ENCODE measurements at regions not wholly inside any gene's neighbourhood (a gene's known extent, or its start where the extent isn't known, plus 50 kb on each side); places are given as distances from the start of the nearest gene placed in this dataset.
"Not testable (repeated sequence)": the region's sequence is repeated elsewhere in the genome, so short reads cannot be mapped to it uniquely, and the experiment has no call there.

DNA sequence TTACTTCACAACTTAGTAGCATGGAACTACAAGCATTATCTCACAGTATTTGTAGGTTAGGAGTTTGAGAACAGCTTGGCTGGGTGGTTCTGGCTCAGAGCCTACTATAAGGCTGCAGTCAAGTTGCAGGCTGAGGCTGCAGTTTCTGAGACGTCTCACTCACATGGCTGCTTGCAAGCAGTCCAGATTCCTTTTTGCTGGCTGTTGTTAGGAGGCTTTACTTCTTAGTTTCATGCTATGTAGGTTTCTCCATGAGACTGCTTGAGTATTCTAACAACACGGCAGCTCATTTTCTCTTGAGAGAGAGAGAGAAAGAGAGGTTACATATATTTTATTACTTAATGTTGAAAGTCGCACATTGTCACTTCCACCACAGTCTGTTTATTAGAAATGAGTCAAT, 1073.9 kb downstream of the NXPH1 start:
- H3K4me1 Mint-ChIP-seq (ENCODE audit: low read depth, unreplicated experiment) = peaks cover 9% of the 10 kb centered on the region
- Histone ChIP-seq H3K27me3 (ENCODE audit: insufficient read depth, low read length) (no peaks in the 10 kb centered on the region), H3K9me3 (ENCODE audit: insufficient read depth, low read depth, low read length) (no peaks in the 10 kb centered on the region), H3K9ac (ENCODE audit: low read length) (no peak overlapping the region), H3K36me3 (ENCODE audit: insufficient read depth, low read length) (no peaks in the 10 kb centered on the region), H3K79me2 (ENCODE audit: insufficient read depth, low read length) (no peaks in the 10 kb centered on the region), H3K4me3 (ENCODE audit: insufficient read depth, low read depth, low read length) (no peak overlapping the region), H3K4me1 (ENCODE audit: insufficient read depth, low read length) (no peaks in the 10 kb centered on the region), H3K4me2 (ENCODE audit: low read length) (peak overlapping the region; percentile 32), H4K20me1 (ENCODE audit: insufficient read depth, low read length) (no peaks in the 10 kb centered on the region), H3K27ac (ENCODE audit: low read depth, low read length) (no peak overlapping the region), H2AFZ (ENCODE audit: low read depth, low read length) (peak overlapping the region; percentile 55)
- peak overlapping the region; percentile 78 for H3K27ac Mint-ChIP-seq (ENCODE audit: unreplicated experiment)
- no peak overlapping the region for H3K4me3 Mint-ChIP-seq (ENCODE audit: unreplicated experiment)
- FAIRE-seq (no peak), DNase-seq (ENCODE audit: low read depth) (peak; percentile 56)
- TF ChIP-seq, protein P1, sequence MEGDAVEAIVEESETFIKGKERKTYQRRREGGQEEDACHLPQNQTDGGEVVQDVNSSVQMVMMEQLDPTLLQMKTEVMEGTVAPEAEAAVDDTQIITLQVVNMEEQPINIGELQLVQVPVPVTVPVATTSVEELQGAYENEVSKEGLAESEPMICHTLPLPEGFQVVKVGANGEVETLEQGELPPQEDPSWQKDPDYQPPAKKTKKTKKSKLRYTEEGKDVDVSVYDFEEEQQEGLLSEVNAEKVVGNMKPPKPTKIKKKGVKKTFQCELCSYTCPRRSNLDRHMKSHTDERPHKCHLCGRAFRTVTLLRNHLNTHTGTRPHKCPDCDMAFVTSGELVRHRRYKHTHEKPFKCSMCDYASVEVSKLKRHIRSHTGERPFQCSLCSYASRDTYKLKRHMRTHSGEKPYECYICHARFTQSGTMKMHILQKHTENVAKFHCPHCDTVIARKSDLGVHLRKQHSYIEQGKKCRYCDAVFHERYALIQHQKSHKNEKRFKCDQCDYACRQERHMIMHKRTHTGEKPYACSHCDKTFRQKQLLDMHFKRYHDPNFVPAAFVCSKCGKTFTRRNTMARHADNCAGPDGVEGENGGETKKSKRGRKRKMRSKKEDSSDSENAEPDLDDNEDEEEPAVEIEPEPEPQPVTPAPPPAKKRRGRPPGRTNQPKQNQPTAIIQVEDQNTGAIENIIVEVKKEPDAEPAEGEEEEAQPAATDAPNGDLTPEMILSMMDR (IDR thresholded peaks at IDR 0.05; ENCODE audit: insufficient read depth, low read depth, low read length) = no peak
- TF ChIP-seq EZH2 (IDR thresholded peaks at IDR 0.05; ENCODE audit: insufficient read depth, low read length) = no peak
- no peaks in the 10 kb centered on the region for H3K9me3 Mint-ChIP-seq (ENCODE audit: unreplicated experiment)
- no peaks in the 10 kb centered on the region for H3K36me3 Mint-ChIP-seq (ENCODE audit: low read depth, unreplicated experiment)
- H3K27me3 Mint-ChIP-seq (ENCODE audit: low read depth, unreplicated experiment) = no peaks in the 10 kb centered on the region

DNA sequence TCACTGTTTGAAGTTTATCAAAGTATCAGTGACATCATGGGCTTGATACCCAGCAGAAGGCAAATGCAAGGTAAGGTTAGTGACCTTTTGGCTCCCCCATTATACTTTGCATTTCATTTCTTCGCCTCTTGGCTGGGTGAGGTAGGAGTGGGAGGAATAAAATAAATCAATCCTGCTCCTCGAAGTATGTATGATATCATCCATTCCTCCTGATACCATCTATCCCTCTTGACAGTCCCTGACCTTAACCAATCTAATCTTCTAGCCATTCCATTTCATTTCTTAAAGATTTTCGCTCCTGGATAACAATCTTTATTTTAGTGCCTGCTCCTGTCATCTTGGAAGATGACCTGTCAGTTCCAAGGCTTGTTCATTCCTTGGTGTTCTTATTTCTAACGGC, 1083.3 kb downstream of the NXPH1 start:
- Mint-ChIP-seq H3K4me1 (ENCODE audit: low read depth, unreplicated experiment) (peaks cover 11% of the 10 kb centered on the region), H3K27ac (ENCODE audit: unreplicated experiment) (no peak overlapping the region), H3K4me3 (ENCODE audit: unreplicated experiment) (no peak overlapping the region), H3K9me3 (ENCODE audit: unreplicated experiment) (no peaks in the 10 kb centered on the region), H3K36me3 (ENCODE audit: low read depth, unreplicated experiment) (no peaks in the 10 kb centered on the region), H3K27me3 (ENCODE audit: low read depth, unreplicated experiment) (no peaks in the 10 kb centered on the region)
- no peak for DNase-seq (ENCODE audit: low read depth)
- Histone ChIP-seq H3K36me3 (ENCODE audit: insufficient read depth, low read length) (no peaks in the 10 kb centered on the region), H3K79me2 (ENCODE audit: insufficient read depth, low read length) (no peaks in the 10 kb centered on the region), H4K20me1 (ENCODE audit: insufficient read depth, low read length) (no peaks in the 10 kb centered on the region), H3K27ac (ENCODE audit: low read depth, low read length) (no peak overlapping the region), H3K9me3 (ENCODE audit: insufficient read depth, low read depth, low read length) (no peaks in the 10 kb centered on the region), H3K4me2 (ENCODE audit: low read length) (no peak overlapping the region), H3K27me3 (ENCODE audit: insufficient read depth, low read length) (no peaks in the 10 kb centered on the region), H3K4me1 (ENCODE audit: insufficient read depth, low read length) (no peaks in the 10 kb centered on the region), H3K4me3 (ENCODE audit: insufficient read depth, low read depth, low read length) (no peak overlapping the region), H3K9ac (ENCODE audit: low read length) (no peak overlapping the region), H2AFZ (ENCODE audit: low read depth, low read length) (no peak overlapping the region)
- TF ChIP-seq, protein P1 (IDR thresholded peaks at IDR 0.05; ENCODE audit: insufficient read depth, low read depth, low read length) = no peak
- no peak for TF ChIP-seq EZH2 (IDR thresholded peaks at IDR 0.05; ENCODE audit: insufficient read depth, low read length)
- no peak for FAIRE-seq

DNA sequence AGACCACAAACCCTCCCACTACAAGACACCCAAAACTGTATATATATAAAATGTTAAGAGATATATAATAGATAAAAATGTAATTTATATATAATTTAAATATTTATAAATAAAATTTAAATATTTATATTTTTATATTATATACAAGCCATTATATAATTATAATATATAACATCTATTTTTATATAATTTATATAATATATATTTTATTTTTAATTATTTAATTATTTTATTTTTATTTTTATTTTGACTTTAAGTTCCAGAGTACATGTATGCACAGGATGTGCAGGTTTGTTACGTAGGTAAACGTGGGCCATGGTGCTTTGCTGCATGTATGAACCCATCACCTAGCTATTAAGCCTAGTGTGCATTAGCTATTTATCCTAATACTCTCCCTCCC, 1090.2 kb downstream of the NXPH1 start:
- H3K36me3 ChIP-seq (ENCODE audit: insufficient read depth, low read length) = no peaks in the 10 kb centered on the region
- peaks cover 2% of the 10 kb centered on the region for H3K27me3 ChIP-seq (ENCODE audit: insufficient read depth, low read length)
- Mint-ChIP-seq H3K27me3 (ENCODE audit: low read depth, unreplicated experiment) (no peaks in the 10 kb centered on the region), H3K4me1 (ENCODE audit: low read depth, unreplicated experiment) (no peaks in the 10 kb centered on the region), H3K4me3 (ENCODE audit: unreplicated experiment) (no peak overlapping the region), H3K36me3 (ENCODE audit: low read depth, unreplicated experiment) (no peaks in the 10 kb centered on the region), H3K9me3 (ENCODE audit: unreplicated experiment) (no peaks in the 10 kb centered on the region), H3K27ac (ENCODE audit: unreplicated experiment) (no peak overlapping the region)
- no peaks in the 10 kb centered on the region for H3K9me3 ChIP-seq (ENCODE audit: insufficient read depth, low read depth, low read length)
- no peak overlapping the region for H3K4me3 ChIP-seq (ENCODE audit: insufficient read depth, low read depth, low read length)
- H3K4me1 ChIP-seq (ENCODE audit: insufficient read depth, low read length) = no peaks in the 10 kb centered on the region
- H3K4me2 ChIP-seq (ENCODE audit: low read length) = no peak overlapping the region
- no peaks in the 10 kb centered on the region for H3K79me2 ChIP-seq (ENCODE audit: insufficient read depth, low read length)
- no peak for DNase-seq (ENCODE audit: low read depth)
- no peak for FAIRE-seq
- no peak overlapping the region for H2AFZ ChIP-seq (ENCODE audit: low read depth, low read length)
- no peaks in the 10 kb centered on the region for H4K20me1 ChIP-seq (ENCODE audit: insufficient read depth, low read length)
- no peak for TF ChIP-seq EZH2 (IDR thresholded peaks at IDR 0.05; ENCODE audit: insufficient read depth, low read length)
- TF ChIP-seq, protein P1 (IDR thresholded peaks at IDR 0.05; ENCODE audit: insufficient read depth, low read depth, low read length) = no peak
- H3K9ac ChIP-seq (ENCODE audit: low read length) = no peak overlapping the region
- H3K27ac ChIP-seq (ENCODE audit: low read depth, low read length) = no peak overlapping the region

DNA sequence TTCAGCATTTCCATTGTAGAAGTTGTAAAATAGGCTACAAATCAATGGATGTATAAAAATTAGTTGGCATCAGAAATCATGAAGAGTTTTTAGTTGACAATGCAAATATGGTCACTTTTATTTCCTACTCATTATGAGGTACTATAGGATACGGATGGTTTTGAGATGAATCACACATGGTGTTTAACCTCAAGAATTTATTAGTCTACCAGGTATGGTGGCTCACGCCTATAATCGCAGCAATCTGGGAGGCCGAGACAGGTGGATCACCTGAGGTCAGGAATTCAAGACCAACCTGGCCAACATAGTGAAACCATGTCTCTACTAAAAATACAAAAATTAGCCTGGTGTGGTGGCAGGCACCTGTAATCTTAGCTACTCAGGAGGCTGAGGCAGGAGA, 1119.0 kb downstream of the NXPH1 start:
- H3K4me3 ChIP-seq (ENCODE audit: insufficient read depth, low read depth, low read length); H3K27me3 Mint-ChIP-seq (ENCODE audit: low read depth, unreplicated experiment); H3K79me2 ChIP-seq (ENCODE audit: insufficient read depth, low read length); H3K9me3 ChIP-seq (ENCODE audit: insufficient read depth, low read depth, low read length); H3K36me3 ChIP-seq (ENCODE audit: insufficient read depth, low read length); H2AFZ ChIP-seq (ENCODE audit: low read depth, low read length); H3K4me1 ChIP-seq (ENCODE audit: insufficient read depth, low read length); H3K27ac ChIP-seq (ENCODE audit: low read depth, low read length); H3K4me3 Mint-ChIP-seq (ENCODE audit: unreplicated experiment); H3K9ac ChIP-seq (ENCODE audit: low read length); H3K4me1 Mint-ChIP-seq (ENCODE audit: low read depth, unreplicated experiment); H3K36me3 Mint-ChIP-seq (ENCODE audit: low read depth, unreplicated experiment); DNase-seq (ENCODE audit: low read depth); H3K9me3 Mint-ChIP-seq (ENCODE audit: unreplicated experiment); H3K4me2 ChIP-seq (ENCODE audit: low read length); H4K20me1 ChIP-seq (ENCODE audit: insufficient read depth, low read length); FAIRE-seq; H3K27ac Mint-ChIP-seq (ENCODE audit: unreplicated experiment); H3K27me3 ChIP-seq (ENCODE audit: insufficient read depth, low read length): not testable (repeated sequence)

All from astrocyte (in vitro differentiated cells and primary cell).